Fibroblast of pulmonary artery (primary cell): ENCODE measurements at regions not wholly inside any gene's neighbourhood (a gene's known extent, or its start where the extent isn't known, plus 50 kb on each side); places are given as distances from the start of the nearest gene placed in this dataset.
A peak's percentile ranks its signal among the peaks of the same experiment; 100 is the strongest.

ENCODE experiments used
- DNase-seq: peaks from one replicate; pipeline ENCODE4 v3.0.0-alpha.2; 2010; ENCODE audit warnings: low read depth
- H3K4me3 ChIP-seq: replicated peaks from 2 replicates; pipeline ENCODE4 v1.5.1; 2011; ENCODE audit warnings: low read depth, mild to moderate bottlenecking, control low read depth, low read length, moderate library complexity
- CTCF ChIP-seq: IDR thresholded peaks from 2 replicates; pipeline ENCODE4 v1.5.1; 2011; ENCODE audit warnings: mild to moderate bottlenecking, control low read depth, low read length, inconsistent platforms; ENCODE audit errors: missing control alignments

DNA sequence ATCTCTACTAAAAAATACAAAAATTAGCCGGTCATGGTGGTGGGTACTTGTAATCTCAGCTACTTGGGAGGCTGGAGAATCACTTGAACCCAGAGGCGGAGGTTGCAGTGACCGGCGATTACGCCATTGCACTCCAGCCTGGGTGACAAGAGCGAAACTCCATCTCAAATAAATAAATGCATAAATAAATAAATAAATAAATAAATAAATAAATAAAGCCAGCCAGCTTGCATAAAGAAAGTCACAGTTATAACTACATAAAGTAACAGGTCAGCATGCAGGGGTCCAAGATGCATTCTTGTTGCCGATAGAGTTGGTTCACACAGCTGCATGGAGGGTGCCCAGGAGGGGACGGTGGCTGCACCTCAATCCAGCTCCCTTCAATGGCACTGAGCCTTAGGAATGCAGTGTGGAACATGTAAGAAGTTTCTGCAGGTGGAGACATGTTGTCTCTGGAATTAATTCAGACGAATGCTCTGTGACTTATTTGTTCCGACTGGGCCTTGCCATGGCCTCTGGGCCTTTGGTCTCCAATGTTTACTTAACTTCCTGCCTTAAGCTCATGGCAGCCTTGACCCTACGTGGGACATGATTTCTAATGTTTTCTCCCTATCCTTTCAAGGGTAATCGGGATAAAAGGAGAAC, 159.6 kb upstream of the PRKCQ start:
- DNase-seq = no peak

GRCh38 chr10:6738112-6738768, 158.2 kb upstream of the PRKCQ start:
- no peak for DNase-seq
- H3K4me3 ChIP-seq = no peak overlapping the region

More for the DNA sequence above, 159.6 kb upstream of the PRKCQ start:
- H3K4me3 ChIP-seq = no peak overlapping the region
- TF ChIP-seq CTCF = no peak

DNA sequence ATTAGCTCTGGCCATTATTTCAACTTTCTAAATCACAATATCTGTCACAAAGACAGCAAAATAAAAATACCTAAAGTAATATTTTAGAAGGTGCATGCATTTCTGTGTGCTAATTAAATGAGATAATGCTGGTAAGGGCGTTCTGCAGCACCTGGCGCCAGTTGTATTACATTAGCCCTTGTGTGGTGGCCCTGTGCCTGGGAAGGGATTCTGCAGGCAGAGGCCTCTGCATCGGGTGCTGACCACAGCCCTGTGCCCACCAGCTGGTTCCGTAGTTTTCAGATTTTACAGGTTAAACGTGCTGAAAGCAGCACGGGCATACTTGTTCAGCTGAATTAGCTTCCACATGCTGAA, 157.7 kb upstream of the PRKCQ start:
- TF ChIP-seq CTCF = no peak
- DNase-seq = no peak
- H3K4me3 ChIP-seq = no peak overlapping the region

More at GRCh38 chr10:6738112-6738768, 158.2 kb upstream of the PRKCQ start:
- TF ChIP-seq CTCF = no peak

DNA sequence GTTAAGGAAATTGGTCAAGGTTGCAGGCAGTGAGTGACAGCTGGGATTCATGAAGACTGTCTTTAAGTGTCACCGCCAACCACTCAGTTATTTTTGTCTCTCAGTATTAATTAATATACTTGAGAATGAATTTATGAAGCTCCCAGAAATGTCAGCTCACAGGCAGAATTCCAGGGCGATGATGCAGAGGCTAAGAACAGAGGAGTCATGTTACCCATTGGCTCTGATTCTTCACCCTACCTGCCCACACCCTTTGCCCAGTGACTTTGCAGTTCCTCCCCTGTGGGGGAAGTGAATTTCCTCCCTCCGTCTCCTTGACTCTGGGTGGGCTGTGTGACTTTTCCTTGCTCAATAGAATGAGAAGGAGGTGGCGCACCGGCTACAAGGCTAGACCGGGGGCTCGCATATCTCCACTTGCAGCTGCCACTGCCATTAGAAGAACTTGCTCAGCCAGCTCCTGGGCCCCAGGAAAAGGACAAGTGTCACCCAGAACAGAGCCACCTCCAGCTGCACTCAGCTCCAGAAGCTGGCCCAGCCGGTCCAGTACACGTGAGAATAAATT, 157.1 kb upstream of the PRKCQ start:
- H3K4me3 ChIP-seq = no peak overlapping the region
- TF ChIP-seq CTCF = no peak
- DNase-seq = peak; percentile 39

DNA sequence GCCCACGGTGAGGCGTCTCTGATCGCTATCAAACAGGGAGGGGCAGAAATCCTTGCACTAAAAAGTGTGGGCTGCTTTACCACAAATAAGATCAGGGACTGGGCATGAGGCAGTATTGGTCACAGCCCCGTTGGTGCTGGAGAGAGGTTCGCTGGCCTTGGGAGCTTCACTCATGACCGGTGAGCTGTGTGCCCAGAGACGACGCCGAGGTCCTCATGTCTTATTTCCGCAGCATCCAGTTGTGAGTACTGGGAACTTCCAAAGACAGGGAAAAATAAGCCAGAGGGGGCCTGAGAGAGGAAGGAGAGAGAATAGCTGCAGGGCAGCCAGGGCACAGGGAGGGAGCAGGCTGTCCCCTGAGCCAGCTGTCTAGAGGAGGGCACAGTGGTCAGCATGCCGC, 154.2 kb upstream of the PRKCQ start:
- no peak overlapping the region for H3K4me3 ChIP-seq
- no peak for TF ChIP-seq CTCF
- DNase-seq = no peak

DNA sequence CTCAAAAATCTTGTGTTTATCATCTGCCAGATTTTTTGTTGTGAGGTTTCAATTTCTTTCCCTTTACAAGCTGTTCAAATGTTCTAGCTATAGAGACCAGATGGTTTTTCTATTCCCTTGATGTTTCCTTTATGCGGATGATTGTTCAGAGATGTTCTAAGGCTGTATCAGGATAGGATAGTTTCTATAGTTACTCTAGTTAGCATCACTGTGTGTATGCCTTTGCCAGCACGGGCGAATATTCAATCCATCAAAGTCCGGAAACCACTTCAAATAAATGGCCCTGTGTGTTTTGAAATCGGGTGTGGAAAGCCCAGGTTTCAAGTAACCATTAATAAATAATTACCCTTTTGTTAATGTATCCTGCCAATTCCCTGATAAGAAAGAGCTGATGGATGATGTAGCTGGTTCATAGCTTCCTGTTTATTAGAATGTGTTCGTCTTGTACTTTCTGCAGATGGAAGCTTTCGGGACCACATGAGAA, 149.8 kb upstream of the PRKCQ start:
- DNase-seq = peak; percentile 76
- TF ChIP-seq CTCF = no peak
- no peak overlapping the region for H3K4me3 ChIP-seq
